NCI-H2029 treated with DMSO at 0.1 percent for 48 hours (cell line): ENCODE measurements at regions not wholly inside any gene's neighbourhood (a gene's known extent, or its start where the extent isn't known, plus 50 kb on each side); places are given as distances from the start of the nearest gene placed in this dataset.
A peak's percentile ranks its signal among the peaks of the same experiment; 100 is the strongest.

ENCODE experiments used
- DNase-seq: peaks from one replicate; lab custom pipeline; 2025; lab: John Stamatoyannopoulos, UW

- no peak for DNase-seq
These were observed 165.4 kb upstream of the PPP2R3A start for GRCh38 chr3:135800071-135800549.

- DNase-seq, result no peak
These were observed 164.5 kb upstream of the PPP2R3A start for GRCh38 chr3:135801018-135801417.

- DNase-seq, result no peak
These were observed 163.4 kb upstream of the PPP2R3A start for GRCh38 chr3:135802171-135802570.

- DNase-seq, result no peak
These were observed 162.4 kb upstream of the PPP2R3A start for GRCh38 chr3:135803028-135803692.

- no peak for DNase-seq
These were observed 159.8 kb upstream of the PPP2R3A start for GRCh38 chr3:135805752-135806151.

- DNase-seq, result no peak
These were observed 159.2 kb upstream of the PPP2R3A start for GRCh38 chr3:135806317-135806716.

- no peak for DNase-seq
These were observed 157.6 kb upstream of the PPP2R3A start for GRCh38 chr3:135807879-135808278.

- no peak for DNase-seq
These were observed 156.4 kb upstream of the PPP2R3A start for GRCh38 chr3:135809021-135809634.

- no peak for DNase-seq
These were observed 153.9 kb upstream of the PPP2R3A start for GRCh38 chr3:135811651-135812050.

- no peak for DNase-seq
These were observed 153.5 kb upstream of the PPP2R3A start for GRCh38 chr3:135812057-135812456.

GRCh38 chr3:135834465-135834864 lies 131.1 kb upstream of the PPP2R3A start:
- DNase-seq, result no peak

- DNase-seq, result no peak
These were observed 127.4 kb upstream of the PPP2R3A start for GRCh38 chr3:135837977-135838631.

GRCh38 chr3:135840436-135840835 lies 125.1 kb upstream of the PPP2R3A start:
- no peak for DNase-seq

GRCh38 chr3:135844386-135844785 lies 121.1 kb upstream of the PPP2R3A start:
- no peak for DNase-seq

GRCh38 chr3:135848051-135848450 lies 117.5 kb upstream of the PPP2R3A start:
- no peak for DNase-seq

GRCh38 chr3:135849827-135850226 lies 115.7 kb upstream of the PPP2R3A start:
- DNase-seq, result no peak

- no peak for DNase-seq
These were observed 114.1 kb upstream of the PPP2R3A start for GRCh38 chr3:135851201-135852081.

GRCh38 chr3:135853981-135854380 lies 111.5 kb upstream of the PPP2R3A start:
- DNase-seq, result no peak

GRCh38 chr3:135860761-135861160 lies 104.8 kb upstream of the PPP2R3A start:
- DNase-seq, result peak; percentile 28

GRCh38 chr3:135862361-135862760 lies 103.2 kb upstream of the PPP2R3A start:
- no peak for DNase-seq

- DNase-seq, result no peak
These were observed 101.5 kb upstream of the PPP2R3A start for GRCh38 chr3:135864060-135864459.

- DNase-seq, result no peak
These were observed 100.4 kb upstream of the PPP2R3A start for GRCh38 chr3:135865085-135865484.
